ENCODE measurements at regions not wholly inside any gene's neighbourhood (a gene's known extent, or its start where the extent isn't known, plus 50 kb on each side); places are given as distances from the start of the nearest gene placed in this dataset.

GRCh38 chr18:61756244-61756643, 136.6 kb downstream of the RNF152 start:
- H3K27me3 Mint-ChIP-seq = peaks cover 14% of the 10 kb centered on the region
- CTCF ChIA-PET = no interaction called here
- no peak overlapping the region for H3K27ac Mint-ChIP-seq
- no peak overlapping the region for H3K4me3 Mint-ChIP-seq
- H3K9me3 Mint-ChIP-seq (ENCODE audit: low read depth) = no peaks in the 10 kb centered on the region
- no peaks in the 10 kb centered on the region for H3K4me1 Mint-ChIP-seq
- intact Hi-C loops (cut with DNase I, micrococcal nuclease) = no loop called here
- DNase-seq (no peak), ATAC-seq (no peak)
- POLR2A ChIA-PET = no interaction called here
- H3K36me3 Mint-ChIP-seq (ENCODE audit: low read depth) = no peaks in the 10 kb centered on the region

GRCh38 chr18:61755555-61755954, 137.3 kb downstream of the RNF152 start:
- intact Hi-C loops (cut with DNase I, micrococcal nuclease) = no loop called here
- Mint-ChIP-seq H3K36me3 (ENCODE audit: low read depth) (no peaks in the 10 kb centered on the region), H3K27me3 (peaks cover 13% of the 10 kb centered on the region), H3K4me3 (no peak overlapping the region), H3K27ac (no peak overlapping the region), H3K4me1 (no peaks in the 10 kb centered on the region), H3K9me3 (ENCODE audit: low read depth) (no peaks in the 10 kb centered on the region)
- ATAC-seq (no peak), DNase-seq (no peak)
- ChIA-PET CTCF (interaction anchor here (0.6 kb wide), 2 partner anchors 173 to 1379 kb away, joined by 3 to 4 read pairs; no protein-coding TSS in a partner anchor), POLR2A (no interaction called here)

- POLR2A ChIA-PET = no interaction called here
- CTCF ChIA-PET = interaction anchor here (0.7 kb wide), 1 partner anchor 80 kb away, joined by 3 read pairs; no protein-coding TSS in a partner anchor
- Mint-ChIP-seq H3K9me3 (ENCODE audit: low read depth) (no peaks in the 10 kb centered on the region), H3K27me3 (peaks cover 6% of the 10 kb centered on the region), H3K4me3 (no peak overlapping the region), H3K4me1 (no peaks in the 10 kb centered on the region), H3K36me3 (ENCODE audit: low read depth) (no peaks in the 10 kb centered on the region), H3K27ac (no peak overlapping the region)
- no peak for ATAC-seq
- intact Hi-C loops (cut with DNase I, micrococcal nuclease) = no loop called here
- DNase-seq = no peak
Observed at GRCh38 chr18:61754039-61754583, 138.7 kb downstream of the RNF152 start.

- no peak overlapping the region for H3K4me3 Mint-ChIP-seq
- H3K27me3 Mint-ChIP-seq = peaks cover 6% of the 10 kb centered on the region
- H3K36me3 Mint-ChIP-seq (ENCODE audit: low read depth) = no peaks in the 10 kb centered on the region
- ChIA-PET CTCF (no interaction called here), POLR2A (no interaction called here)
- no peak for DNase-seq
- no peak for ATAC-seq
- H3K9me3 Mint-ChIP-seq (ENCODE audit: low read depth) = no peaks in the 10 kb centered on the region
- intact Hi-C loops (cut with DNase I, micrococcal nuclease) = no loop called here
- H3K4me1 Mint-ChIP-seq = no peaks in the 10 kb centered on the region
- H3K27ac Mint-ChIP-seq = no peak overlapping the region
Observed at GRCh38 chr18:61753373-61753772, 139.4 kb downstream of the RNF152 start.

GRCh38 chr18:61752973-61753372, 139.8 kb downstream of the RNF152 start:
- H3K9me3 Mint-ChIP-seq (ENCODE audit: low read depth) = no peaks in the 10 kb centered on the region
- no peak for DNase-seq
- ATAC-seq = no peak
- H3K36me3 Mint-ChIP-seq (ENCODE audit: low read depth) = no peaks in the 10 kb centered on the region
- H3K4me3 Mint-ChIP-seq = no peak overlapping the region
- H3K4me1 Mint-ChIP-seq = no peaks in the 10 kb centered on the region
- POLR2A ChIA-PET = no interaction called here
- H3K27me3 Mint-ChIP-seq = peaks cover 6% of the 10 kb centered on the region
- intact Hi-C loops (cut with DNase I, micrococcal nuclease) = no loop called here
- CTCF ChIA-PET = interaction anchor here (0.6 kb wide), 1 partner anchor 139 kb away, joined by 3 read pairs; no protein-coding TSS in a partner anchor
- no peak overlapping the region for H3K27ac Mint-ChIP-seq

- ChIA-PET CTCF (no interaction called here), POLR2A (no interaction called here)
- ATAC-seq (no peak), DNase-seq (no peak)
- no peak overlapping the region for H3K4me3 Mint-ChIP-seq
- H3K27me3 Mint-ChIP-seq = peaks cover 6% of the 10 kb centered on the region
- H3K36me3 Mint-ChIP-seq (ENCODE audit: low read depth) = no peaks in the 10 kb centered on the region
- no peaks in the 10 kb centered on the region for H3K9me3 Mint-ChIP-seq (ENCODE audit: low read depth)
- no peak overlapping the region for H3K27ac Mint-ChIP-seq
- intact Hi-C loops (cut with DNase I, micrococcal nuclease) = no loop called here
- no peaks in the 10 kb centered on the region for H3K4me1 Mint-ChIP-seq
Observed at GRCh38 chr18:61750840-61751668, 141.8 kb downstream of the RNF152 start.

- intact Hi-C loops (cut with DNase I, micrococcal nuclease) = no loop called here
- no peaks in the 10 kb centered on the region for H3K4me1 Mint-ChIP-seq
- peaks cover 2% of the 10 kb centered on the region for H3K27me3 Mint-ChIP-seq
- H3K27ac Mint-ChIP-seq = no peak overlapping the region
- no peaks in the 10 kb centered on the region for H3K36me3 Mint-ChIP-seq (ENCODE audit: low read depth)
- ChIA-PET POLR2A (no interaction called here), CTCF (no interaction called here)
- ATAC-seq (no peak), DNase-seq (no peak)
- H3K9me3 Mint-ChIP-seq (ENCODE audit: low read depth) = no peaks in the 10 kb centered on the region
- no peak overlapping the region for H3K4me3 Mint-ChIP-seq
Observed at GRCh38 chr18:61749546-61749945, 143.3 kb downstream of the RNF152 start.

GRCh38 chr18:61749031-61749430, 143.8 kb downstream of the RNF152 start:
- no peaks in the 10 kb centered on the region for H3K36me3 Mint-ChIP-seq (ENCODE audit: low read depth)
- ChIA-PET POLR2A (no interaction called here), CTCF (no interaction called here)
- DNase-seq (no peak), ATAC-seq (no peak)
- H3K9me3 Mint-ChIP-seq (ENCODE audit: low read depth) = no peaks in the 10 kb centered on the region
- H3K4me3 Mint-ChIP-seq = no peak overlapping the region
- peaks cover 2% of the 10 kb centered on the region for H3K27me3 Mint-ChIP-seq
- no peak overlapping the region for H3K27ac Mint-ChIP-seq
- no peaks in the 10 kb centered on the region for H3K4me1 Mint-ChIP-seq
- intact Hi-C loops (cut with DNase I, micrococcal nuclease) = no loop called here

- ATAC-seq = no peak
- Mint-ChIP-seq H3K9me3 (ENCODE audit: low read depth) (no peaks in the 10 kb centered on the region), H3K4me1 (no peaks in the 10 kb centered on the region), H3K27me3 (peaks cover 2% of the 10 kb centered on the region), H3K4me3 (no peak overlapping the region), H3K36me3 (ENCODE audit: low read depth) (no peaks in the 10 kb centered on the region), H3K27ac (no peak overlapping the region)
- POLR2A ChIA-PET = no interaction called here
- CTCF ChIA-PET = no interaction called here
- intact Hi-C loops (cut with DNase I, micrococcal nuclease) = no loop called here
- no peak for DNase-seq
Observed at GRCh38 chr18:61748004-61748403, 144.8 kb downstream of the RNF152 start.

GRCh38 chr18:61743775-61744531, 148.9 kb downstream of the RNF152 start:
- H3K27me3 Mint-ChIP-seq = peaks cover under 1% of the 10 kb centered on the region
- no peaks in the 10 kb centered on the region for H3K9me3 Mint-ChIP-seq (ENCODE audit: low read depth)
- POLR2A ChIA-PET = no interaction called here
- no peaks in the 10 kb centered on the region for H3K4me1 Mint-ChIP-seq
- no peak overlapping the region for H3K4me3 Mint-ChIP-seq
- no peaks in the 10 kb centered on the region for H3K36me3 Mint-ChIP-seq (ENCODE audit: low read depth)
- intact Hi-C loops (cut with DNase I, micrococcal nuclease) = no loop called here
- H3K27ac Mint-ChIP-seq = no peak overlapping the region
- DNase-seq = no peak
- ATAC-seq = no peak
- CTCF ChIA-PET = no interaction called here

- Mint-ChIP-seq H3K27ac (no peak overlapping the region), H3K36me3 (ENCODE audit: low read depth) (no peaks in the 10 kb centered on the region), H3K9me3 (ENCODE audit: low read depth) (no peaks in the 10 kb centered on the region), H3K27me3 (no peaks in the 10 kb centered on the region), H3K4me1 (no peaks in the 10 kb centered on the region), H3K4me3 (no peak overlapping the region)
- ChIA-PET POLR2A (no interaction called here), CTCF (interaction anchor here (0.5 to 0.6 kb wide), 2 partner anchors 14 to 894 kb away, joined by 3 read pairs; no protein-coding TSS in a partner anchor)
- DNase-seq (no peak), ATAC-seq (no peak)
- intact Hi-C loops (cut with DNase I, micrococcal nuclease) = no loop called here
Observed at GRCh38 chr18:61742565-61743429, 150.0 kb downstream of the RNF152 start.
